ENCODE measurements at regions not wholly inside any gene's neighbourhood (a gene's known extent, or its start where the extent isn't known, plus 50 kb on each side); places are given as distances from the start of the nearest gene placed in this dataset.

- TF ChIP-seq EZH2 (IDR thresholded peaks at IDR 0.05; ENCODE audit: borderline replicate concordance, insufficient read depth, low read depth, low read length, poor library complexity, severe bottlenecking) (no peak), CTCF (IDR thresholded peaks at IDR 0.05) (no peak)
- Mint-ChIP-seq H3K4me1 (peaks cover 22% of the 10 kb centered on the region), H3K9me3 (ENCODE audit: insufficient read depth) (no peaks in the 10 kb centered on the region), H3K27ac (peak overlapping the region; percentile 87), H3K27me3 (no peaks in the 10 kb centered on the region), H3K4me3 (peak overlapping the region; percentile 74)
- peak overlapping the region in 3 of 5 experiments; percentile 28 to 49 (median 46) for H3K4me3 ChIP-seq (ENCODE audit: control extremely low read depth in 1 of 5, extremely low read depth in 1 of 5, insufficient read depth in 1 of 5, low read depth in 2 of 5, low read length in 4 of 5)
- H3K36me3 ChIP-seq (replicated peaks in 1 of 2; ENCODE audit: control extremely low read depth in 1 of 2, control insufficient read depth in 1 of 2, extremely low read depth in 1 of 2, insufficient read depth in 2 of 2, low read length in 1 of 2): no peaks in the 10 kb centered on the region
- H2AFZ ChIP-seq (ENCODE audit: insufficient read depth, low read depth, low read length, poor library complexity, severe bottlenecking): no peak overlapping the region
- POLR2A ChIA-PET: interaction anchor here (0.8 to 1.2 kb wide), 2 partner anchors 21 to 45 kb away, joined by 4 to 7 read pairs; no protein-coding TSS in a partner anchor
- peak overlapping the region; percentile 48 for H3K4me2 ChIP-seq (replicated peaks; ENCODE audit: low read depth, low read length, poor library complexity, severe bottlenecking)
- CTCF ChIA-PET: interaction anchor here (0.6 kb wide), 1 partner anchor 231 kb away, joined by 4 read pairs; no protein-coding TSS in a partner anchor
- H4K20me1 ChIP-seq (ENCODE audit: control insufficient read depth, insufficient read depth, low read length, poor library complexity, severe bottlenecking): no peaks in the 10 kb centered on the region
- ATAC-seq (ENCODE audit: low read depth) (no peak), DNase-seq (no peak)
- H3K9me3 ChIP-seq (ENCODE audit: control extremely low read depth in 1 of 3, control insufficient read depth in 2 of 3, insufficient read depth in 1 of 3, low read length in 2 of 3): no peaks in the 10 kb centered on the region
- H3K27ac ChIP-seq (ENCODE audit: low read length in 2 of 2): peak overlapping the region in 1 of 2 donors; percentile 22
- peaks cover 0 to 22% of the 10 kb centered on the region in 2 donors for H3K4me1 ChIP-seq (ENCODE audit: control insufficient read depth in 2 of 2, insufficient read depth in 2 of 2, low read length in 2 of 2)
- intact Hi-C loops (cut with micrococcal nuclease): no loop called here
- no CpG with 5 or more reads among the region's 6 CpGs for WGBS (ENCODE audit: insufficient coverage)
- H3K79me2 ChIP-seq (ENCODE audit: control insufficient read depth, insufficient read depth, low read length): peaks cover 38% of the 10 kb centered on the region
- H3K27me3 ChIP-seq (replicated peaks in 1 of 4; ENCODE audit: control extremely low read depth in 1 of 4, control insufficient read depth in 3 of 4, insufficient read depth in 4 of 4, low read length in 3 of 4): no peaks in the 10 kb centered on the region
- no peak overlapping the region for H3K9ac ChIP-seq (ENCODE audit: low read length)
These were observed 381.6 kb downstream of the TMEM121 start for GRCh38 chr14:105908006-105908405.

GRCh38 chr14:105908481-105908911 lies 382.1 kb downstream of the TMEM121 start:
- H3K27me3 Mint-ChIP-seq: no peaks in the 10 kb centered on the region
- Histone ChIP-seq H3K27ac (ENCODE audit: low read length in 2 of 2) (peak overlapping the region in 1 of 2 donors; percentile 18), H4K20me1 (ENCODE audit: control insufficient read depth, insufficient read depth, low read length, poor library complexity, severe bottlenecking) (no peaks in the 10 kb centered on the region), H3K36me3 (replicated peaks in 1 of 2; ENCODE audit: control extremely low read depth in 1 of 2, control insufficient read depth in 1 of 2, extremely low read depth in 1 of 2, insufficient read depth in 2 of 2, low read length in 1 of 2) (no peaks in the 10 kb centered on the region), H3K9ac (ENCODE audit: low read length) (no peak overlapping the region), H3K4me1 (ENCODE audit: control insufficient read depth in 2 of 2, insufficient read depth in 2 of 2, low read length in 2 of 2) (peaks cover 0 to 22% of the 10 kb centered on the region in 2 donors), H2AFZ (ENCODE audit: insufficient read depth, low read depth, low read length, poor library complexity, severe bottlenecking) (no peak overlapping the region), H3K27me3 (replicated peaks in 1 of 4; ENCODE audit: control extremely low read depth in 1 of 4, control insufficient read depth in 3 of 4, insufficient read depth in 4 of 4, low read length in 3 of 4) (no peaks in the 10 kb centered on the region), H3K4me3 (ENCODE audit: control extremely low read depth in 1 of 5, extremely low read depth in 1 of 5, insufficient read depth in 1 of 5, low read depth in 2 of 5, low read length in 4 of 5) (peak overlapping the region in 3 of 5 experiments; percentile 28 to 49 (median 46)), H3K79me2 (ENCODE audit: control insufficient read depth, insufficient read depth, low read length) (peaks cover 38% of the 10 kb centered on the region), H3K4me2 (replicated peaks; ENCODE audit: low read depth, low read length, poor library complexity, severe bottlenecking) (peak overlapping the region; percentile 48), H3K9me3 (ENCODE audit: control extremely low read depth in 1 of 3, control insufficient read depth in 2 of 3, insufficient read depth in 1 of 3, low read length in 2 of 3) (no peaks in the 10 kb centered on the region)
- ChIA-PET CTCF (interaction anchor here (0.6 kb wide), 1 partner anchor 232 kb away, joined by 4 read pairs; no protein-coding TSS in a partner anchor), POLR2A (interaction anchor here (0.6 to 1.2 kb wide), 3 partner anchors 20 to 200 kb away, joined by 3 to 7 read pairs (median 4); no protein-coding TSS in a partner anchor)
- no peaks in the 10 kb centered on the region for H3K9me3 Mint-ChIP-seq (ENCODE audit: insufficient read depth)
- intact Hi-C loops (cut with micrococcal nuclease): no loop called here
- DNase-seq (peak; percentile 36), ATAC-seq (ENCODE audit: low read depth) (peak; percentile 66)
- TF ChIP-seq EZH2 (IDR thresholded peaks at IDR 0.05; ENCODE audit: borderline replicate concordance, insufficient read depth, low read depth, low read length, poor library complexity, severe bottlenecking): no peak
- no peak for TF ChIP-seq CTCF (IDR thresholded peaks at IDR 0.05)
- WGBS (ENCODE audit: insufficient coverage): no CpG with 5 or more reads among the region's 9 CpGs
- peak overlapping the region; percentile 87 for H3K27ac Mint-ChIP-seq
- H3K4me1 Mint-ChIP-seq: peaks cover 22% of the 10 kb centered on the region
- H3K4me3 Mint-ChIP-seq: peak overlapping the region; percentile 74
